ENCODE measurements at regions not wholly inside any gene's neighbourhood (a gene's known extent, or its start where the extent isn't known, plus 50 kb on each side); places are given as distances from the start of the nearest gene placed in this dataset.
"Not testable (repeated sequence)": the region's sequence is repeated elsewhere in the genome, so short reads cannot be mapped to it uniquely, and the experiment has no call there.

- no peak for DNase-seq
These were observed 152.8 kb upstream of the CTAGE1 start for GRCh38 chr18:22570492-22570891.

GRCh38 chr18:22572341-22572740 is 154.6 kb upstream of the CTAGE1 start:
- peak; percentile 82 for DNase-seq

GRCh38 chr18:22579271-22579670 is 161.6 kb upstream of the CTAGE1 start:
- DNase-seq: no peak

GRCh38 chr18:22585333-22585732 is 167.6 kb upstream of the CTAGE1 start:
- DNase-seq: no peak

- no peak for DNase-seq
These were observed 168.1 kb upstream of the CTAGE1 start for GRCh38 chr18:22585821-22586220.

GRCh38 chr18:22591222-22591621 is 173.5 kb upstream of the CTAGE1 start:
- DNase-seq: peak; percentile 17

- DNase-seq: no peak
These were observed 176.5 kb upstream of the CTAGE1 start for GRCh38 chr18:22594155-22594690.

- DNase-seq: no peak
These were observed 183.8 kb upstream of the CTAGE1 start for GRCh38 chr18:22601481-22601880.

GRCh38 chr18:22602456-22602855 is 184.7 kb upstream of the CTAGE1 start:
- DNase-seq: not testable (repeated sequence)

GRCh38 chr18:22603902-22604301 is 186.2 kb upstream of the CTAGE1 start:
- DNase-seq: no peak

- no peak for DNase-seq
These were observed 186.8 kb upstream of the CTAGE1 start for GRCh38 chr18:22604390-22604985.

- DNase-seq: no peak
These were observed 187.3 kb upstream of the CTAGE1 start for GRCh38 chr18:22604986-22605421.

- no peak for DNase-seq
These were observed 188.0 kb upstream of the CTAGE1 start for GRCh38 chr18:22605736-22606135.

GRCh38 chr18:22606563-22607283 is 189.0 kb upstream of the CTAGE1 start:
- no peak for DNase-seq

- DNase-seq: no peak
These were observed 189.5 kb upstream of the CTAGE1 start for GRCh38 chr18:22607284-22607635.

- no peak for DNase-seq
These were observed 191.1 kb upstream of the CTAGE1 start for GRCh38 chr18:22608847-22609246.

- no peak for DNase-seq
These were observed 191.9 kb upstream of the CTAGE1 start for GRCh38 chr18:22609642-22610041.

GRCh38 chr18:22613058-22613690 is 195.5 kb upstream of the CTAGE1 start:
- DNase-seq: no peak

GRCh38 chr18:22613788-22614187 is 196.1 kb upstream of the CTAGE1 start:
- no peak for DNase-seq

GRCh38 chr18:22623513-22623912 is 205.8 kb upstream of the CTAGE1 start:
- no peak for DNase-seq

- DNase-seq: no peak
These were observed 206.5 kb upstream of the CTAGE1 start for GRCh38 chr18:22624176-22624575.

- DNase-seq: no peak
These were observed 207.7 kb upstream of the CTAGE1 start for GRCh38 chr18:22625406-22625805.

- DNase-seq: no peak
These were observed 209.1 kb upstream of the CTAGE1 start for GRCh38 chr18:22626771-22627170.

- no peak for DNase-seq
These were observed 209.8 kb upstream of the CTAGE1 start for GRCh38 chr18:22627506-22627905.

Measured in NCI-H526 treated with DMSO at 0.1 percent for 48 hours (cell line).